ENCODE measurements at regions not wholly inside any gene's neighbourhood (a gene's known extent, or its start where the extent isn't known, plus 50 kb on each side); places are given as distances from the start of the nearest gene placed in this dataset.

- H3K27me3 Mint-ChIP-seq (ENCODE audit: low read depth): peaks cover 14% of the 10 kb centered on the region
- Histone ChIP-seq H2BK120ac (ENCODE audit: low read depth, low read length, poor library complexity, severe bottlenecking) (no peak overlapping the region), H2BK12ac (ENCODE audit: insufficient read length, low read depth, low read length) (no peak overlapping the region)
Measured at GRCh38 chr7:45259966-45260646, 102.5 kb downstream of the RAMP3 start.

More at GRCh38 chr7:45259966-45260646, 102.5 kb downstream of the RAMP3 start:
- no peaks in the 10 kb centered on the region for H3K27me3 ChIP-seq (ENCODE audit: insufficient read depth, low read length)
- H3K4me1 ChIP-seq (ENCODE audit: insufficient read depth, low read length): no peaks in the 10 kb centered on the region
- no peak overlapping the region for H4K5ac ChIP-seq (ENCODE audit: insufficient read length, low read depth, low read length)
- Mint-ChIP-seq H3K9me3 (peaks cover 13 to 15% of the 10 kb centered on the region in 2 experiments), H3K4me3 (no peak overlapping the region; a peak in 1 of 5 replicates), H3K4me1 (peaks cover 7 to 18% of the 10 kb centered on the region in 2 experiments), H3K36me3 (ENCODE audit: insufficient read depth in 1 of 3, low read depth in 3 of 3) (peaks cover 4 to 14% (median 5%) of the 10 kb centered on the region in 3 experiments), H3K27ac (no peak overlapping the region)
- TF ChIP-seq CTCF (conservative IDR thresholded peaks at IDR 0.05): peak; percentile 99
- H3K23ac ChIP-seq (ENCODE audit: insufficient read length, low read depth, low read length): no peak overlapping the region
- H2AFZ ChIP-seq (ENCODE audit: low read length): no peak overlapping the region
- no peak overlapping the region for H4K8ac ChIP-seq (replicated peaks; ENCODE audit: insufficient read length, low read depth, low read length)
- H3K79me2 ChIP-seq (ENCODE audit: insufficient read depth, low read length): no peaks in the 10 kb centered on the region
- H3K14ac ChIP-seq (ENCODE audit: insufficient read depth, low read length): no peak overlapping the region
- no peak overlapping the region for H4K91ac ChIP-seq (ENCODE audit: insufficient read length, low read depth, low read length)
- WGBS (ENCODE audit: extremely low coverage, insufficient read length, low lambda C conversion rate): no CpG with 5 or more reads among the region's 30 CpGs
- no peak overlapping the region for H2AK5ac ChIP-seq (ENCODE audit: insufficient read length, low read length)
- no peak overlapping the region for H2BK20ac ChIP-seq (ENCODE audit: low read depth, low read length, poor library complexity, severe bottlenecking)
- no peak overlapping the region for H3T11ph ChIP-seq (ENCODE audit: low read length)
- H3K27ac ChIP-seq (ENCODE audit: insufficient read length, low read depth, low read length): no peak overlapping the region
- H3K4ac ChIP-seq (ENCODE audit: low read depth, low read length): no peak overlapping the region
- no peak overlapping the region for H3K4me2 ChIP-seq (ENCODE audit: insufficient read depth, insufficient read length, low read length)
- H2BK15ac ChIP-seq (ENCODE audit: low read depth, low read length): no peak overlapping the region
- no peaks in the 10 kb centered on the region for H4K20me1 ChIP-seq (ENCODE audit: control insufficient read depth, insufficient read depth, insufficient read length)
- no peak overlapping the region for H3K18ac ChIP-seq (ENCODE audit: insufficient read length, low read depth, low read length)
- peak; percentile 85 for DNase-seq
- H3K79me1 ChIP-seq (ENCODE audit: insufficient read depth, low read depth, low read length, poor library complexity, severe bottlenecking): no peaks in the 10 kb centered on the region
- no peak overlapping the region for H3K56ac ChIP-seq (ENCODE audit: insufficient read length, low read depth, low read length)
- no peak overlapping the region for H3K9ac ChIP-seq (ENCODE audit: extremely low read depth, insufficient read length, low read length)
- H3K9me3 ChIP-seq (ENCODE audit: control insufficient read depth, low read depth, low read length): no peaks in the 10 kb centered on the region
- H3K23me2 ChIP-seq (ENCODE audit: insufficient read length, low read depth, low read length, poor library complexity, severe bottlenecking): no peaks in the 10 kb centered on the region
- no peak overlapping the region for H2BK5ac ChIP-seq (ENCODE audit: insufficient read length, low read length)
